ENCODE measurements at regions not wholly inside any gene's neighbourhood (a gene's known extent, or its start where the extent isn't known, plus 50 kb on each side); places are given as distances from the start of the nearest gene placed in this dataset.
"Not testable (repeated sequence)": the region's sequence is repeated elsewhere in the genome, so short reads cannot be mapped to it uniquely, and the experiment has no call there.

DNA sequence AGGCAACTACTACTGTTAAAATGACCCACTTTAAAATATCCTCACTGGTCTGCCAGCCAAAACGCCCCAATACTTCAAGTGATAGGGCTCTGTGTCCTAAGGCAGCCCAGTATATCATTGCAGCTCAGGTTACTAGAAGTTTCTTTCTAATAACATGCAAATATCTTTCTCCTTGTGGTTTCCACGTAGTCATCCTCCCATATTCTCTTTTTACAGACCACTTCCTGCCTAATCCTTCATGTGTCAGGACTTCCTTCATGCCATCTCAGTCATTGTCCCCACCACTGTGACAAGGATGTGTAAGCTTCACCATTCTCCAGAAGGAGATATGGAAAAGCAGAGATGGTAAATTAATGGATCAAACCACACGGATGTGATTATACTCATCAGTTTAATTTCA, 813.7 kb downstream of the MAT2B start:
- Mint-ChIP-seq H3K4me3 (no peak overlapping the region), H3K4me1 (ENCODE audit: low read depth) (no peaks in the 10 kb centered on the region), H3K36me3 (no peaks in the 10 kb centered on the region), H3K27ac (no peak overlapping the region), H3K9me3 (ENCODE audit: low read depth) (peaks cover 3% of the 10 kb centered on the region), H3K27me3 (no peaks in the 10 kb centered on the region)

DNA sequence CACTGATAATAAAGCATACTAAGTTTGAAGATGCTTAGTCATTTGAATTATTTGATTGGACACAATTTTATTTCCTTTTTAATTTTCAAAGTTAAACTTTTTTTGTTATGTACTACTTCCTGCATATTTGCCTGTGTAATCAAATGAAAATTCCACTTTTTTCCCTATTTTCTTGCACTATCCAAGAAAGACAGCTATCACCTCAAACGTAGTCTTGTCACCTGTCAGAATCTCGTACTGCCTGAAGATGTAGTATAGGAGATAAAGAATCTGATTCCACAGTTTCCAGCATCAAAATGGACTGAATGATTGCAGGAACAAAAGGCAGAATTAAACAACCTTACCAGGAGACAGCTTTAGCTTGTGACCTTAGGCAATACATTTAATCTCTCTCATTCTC, 818.8 kb downstream of the MAT2B start:
- H3K9me3 Mint-ChIP-seq (ENCODE audit: low read depth): peaks cover 16% of the 10 kb centered on the region
- H3K4me3 Mint-ChIP-seq: no peak overlapping the region
- H3K27me3 Mint-ChIP-seq: no peaks in the 10 kb centered on the region
- H3K4me1 Mint-ChIP-seq (ENCODE audit: low read depth): no peaks in the 10 kb centered on the region
- H3K27ac Mint-ChIP-seq: no peak overlapping the region
- no peaks in the 10 kb centered on the region for H3K36me3 Mint-ChIP-seq

DNA sequence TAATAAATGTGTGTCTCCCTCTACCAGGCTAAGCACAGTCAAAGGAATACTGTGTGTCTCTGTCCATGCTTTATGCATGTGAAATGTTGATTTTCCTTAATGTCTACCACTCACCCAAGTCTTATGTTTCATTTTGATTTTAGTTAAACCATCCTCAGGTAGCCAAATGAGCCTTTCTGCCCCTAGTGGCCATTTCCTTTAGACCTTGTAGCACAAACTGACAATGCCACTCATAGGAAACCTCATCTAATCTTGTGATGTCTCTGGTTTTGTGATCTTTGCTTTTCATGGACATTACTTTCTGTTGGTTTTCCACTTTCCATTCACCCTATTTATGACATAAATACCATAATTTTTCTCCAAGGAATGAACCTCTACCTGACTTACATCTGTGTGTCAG, 820.8 kb downstream of the MAT2B start:
- H3K36me3 Mint-ChIP-seq: no peaks in the 10 kb centered on the region
- no peak overlapping the region for H3K4me3 Mint-ChIP-seq
- H3K27ac Mint-ChIP-seq: no peak overlapping the region
- no peaks in the 10 kb centered on the region for H3K27me3 Mint-ChIP-seq
- H3K9me3 Mint-ChIP-seq (ENCODE audit: low read depth): peaks cover 16% of the 10 kb centered on the region
- H3K4me1 Mint-ChIP-seq (ENCODE audit: low read depth): no peaks in the 10 kb centered on the region

DNA sequence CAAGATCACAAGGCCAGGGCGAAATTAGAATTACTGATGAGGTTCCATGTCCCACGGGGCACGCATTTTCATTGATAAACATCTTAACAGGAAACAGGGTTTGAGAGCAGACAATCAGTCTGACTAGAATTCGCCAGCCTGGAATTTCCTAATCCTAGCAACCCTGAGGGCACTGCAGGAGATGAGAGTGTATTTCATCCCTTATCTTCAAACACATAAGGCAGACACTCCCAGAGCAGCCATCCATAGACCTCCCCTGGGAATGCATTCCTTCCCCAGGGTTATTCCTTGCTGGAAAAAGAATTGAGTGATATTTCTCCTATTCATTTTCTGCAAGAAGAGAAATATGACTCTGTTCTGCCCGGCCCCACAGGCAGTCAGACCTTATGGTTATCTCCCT, 821.7 kb downstream of the MAT2B start:
- H3K27me3 Mint-ChIP-seq; H3K27ac Mint-ChIP-seq; H3K4me3 Mint-ChIP-seq; H3K36me3 Mint-ChIP-seq; H3K4me1 Mint-ChIP-seq (ENCODE audit: low read depth): not testable (repeated sequence)
- H3K9me3 Mint-ChIP-seq (ENCODE audit: low read depth): peaks cover 16% of the 10 kb centered on the region

DNA sequence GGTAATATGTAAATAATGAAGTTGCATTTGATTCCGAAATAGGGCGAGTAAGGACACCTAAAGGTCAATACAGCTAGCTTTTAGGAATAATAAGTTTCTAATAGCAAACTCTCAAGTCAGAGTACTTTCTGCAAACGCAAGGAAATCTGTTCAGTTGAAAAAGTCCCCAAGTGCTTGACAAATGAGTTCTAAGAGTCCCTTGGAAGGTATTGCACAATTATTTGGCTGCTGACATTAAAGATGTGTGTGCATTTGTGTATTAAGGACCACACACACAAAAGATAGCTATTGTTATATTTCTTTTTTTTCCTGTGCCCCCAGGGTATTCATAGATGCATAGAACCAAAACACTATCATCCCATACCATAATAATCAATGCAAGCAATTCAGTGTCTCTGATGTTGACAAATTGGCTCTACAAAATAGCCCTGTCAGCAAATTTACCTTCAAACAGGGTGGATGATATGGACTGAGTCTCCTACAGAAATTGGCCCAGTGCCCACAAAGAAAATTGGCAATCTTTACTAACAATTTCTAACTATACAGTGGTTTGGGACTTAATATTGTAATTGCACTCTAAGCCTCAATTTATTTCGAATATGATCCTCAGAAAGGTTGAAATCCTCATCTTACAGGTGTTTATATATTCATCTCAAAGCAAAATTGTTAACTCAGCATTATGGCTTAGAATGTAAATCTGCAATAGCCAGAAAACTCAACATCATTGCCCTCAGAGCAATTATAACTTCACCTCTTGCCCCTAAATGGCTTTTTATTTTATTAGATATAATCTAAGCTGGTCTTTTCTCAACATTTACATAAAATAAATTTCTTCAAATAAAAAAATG, 827.2 kb downstream of the MAT2B start:
- H3K9me3 Mint-ChIP-seq (ENCODE audit: low read depth): peaks cover 10% of the 10 kb centered on the region
- H3K4me1 Mint-ChIP-seq (ENCODE audit: low read depth): no peaks in the 10 kb centered on the region
- H3K27ac Mint-ChIP-seq: no peak overlapping the region
- H3K4me3 Mint-ChIP-seq: no peak overlapping the region
- no peaks in the 10 kb centered on the region for H3K27me3 Mint-ChIP-seq
- H3K36me3 Mint-ChIP-seq: no peaks in the 10 kb centered on the region

DNA sequence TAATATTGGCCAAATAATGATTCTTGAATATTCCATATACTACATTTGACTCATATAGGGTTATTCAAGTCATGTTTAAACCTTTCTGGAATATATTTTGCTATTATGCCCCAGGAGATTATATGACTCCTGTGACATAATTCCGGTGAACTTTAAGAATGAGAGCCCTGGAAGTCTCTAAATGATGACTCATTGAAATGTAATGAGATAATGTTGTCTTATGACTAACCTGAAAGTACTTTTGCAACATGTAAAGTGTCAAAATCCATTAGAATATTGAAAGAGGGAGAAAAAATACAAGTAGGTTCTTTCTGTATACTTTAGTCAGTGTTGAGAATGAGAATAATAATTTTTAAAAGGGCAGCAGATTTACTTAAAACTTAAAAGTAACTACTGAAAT, 830.4 kb downstream of the MAT2B start:
- H3K4me1 Mint-ChIP-seq (ENCODE audit: low read depth): no peaks in the 10 kb centered on the region
- H3K27ac Mint-ChIP-seq: no peak overlapping the region
- peaks cover 11% of the 10 kb centered on the region for H3K9me3 Mint-ChIP-seq (ENCODE audit: low read depth)
- no peaks in the 10 kb centered on the region for H3K27me3 Mint-ChIP-seq
- no peaks in the 10 kb centered on the region for H3K36me3 Mint-ChIP-seq
- H3K4me3 Mint-ChIP-seq: no peak overlapping the region

DNA sequence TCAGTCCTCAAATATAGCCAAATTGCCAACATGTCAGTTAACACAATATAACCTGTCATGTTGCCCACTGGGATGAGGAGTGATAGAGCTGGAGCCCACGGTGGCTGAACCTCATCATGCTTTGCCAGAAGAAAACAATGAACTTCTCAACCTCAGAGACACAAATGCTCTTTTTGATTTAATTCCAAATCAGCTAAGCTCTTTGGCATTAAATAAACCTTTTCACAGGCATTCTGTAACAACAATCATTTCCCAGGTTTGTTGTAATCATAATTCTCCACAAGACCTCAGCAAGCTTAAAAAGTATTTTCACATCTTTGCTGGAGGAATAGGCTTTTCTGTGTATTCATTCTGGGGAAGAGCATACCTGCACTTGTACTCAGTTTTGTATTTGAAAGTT, 830.9 kb downstream of the MAT2B start:
- H3K4me1 Mint-ChIP-seq (ENCODE audit: low read depth): no peaks in the 10 kb centered on the region
- peaks cover 11% of the 10 kb centered on the region for H3K9me3 Mint-ChIP-seq (ENCODE audit: low read depth)
- no peaks in the 10 kb centered on the region for H3K27me3 Mint-ChIP-seq
- H3K27ac Mint-ChIP-seq: no peak overlapping the region
- H3K36me3 Mint-ChIP-seq: no peaks in the 10 kb centered on the region
- no peak overlapping the region for H3K4me3 Mint-ChIP-seq

DNA sequence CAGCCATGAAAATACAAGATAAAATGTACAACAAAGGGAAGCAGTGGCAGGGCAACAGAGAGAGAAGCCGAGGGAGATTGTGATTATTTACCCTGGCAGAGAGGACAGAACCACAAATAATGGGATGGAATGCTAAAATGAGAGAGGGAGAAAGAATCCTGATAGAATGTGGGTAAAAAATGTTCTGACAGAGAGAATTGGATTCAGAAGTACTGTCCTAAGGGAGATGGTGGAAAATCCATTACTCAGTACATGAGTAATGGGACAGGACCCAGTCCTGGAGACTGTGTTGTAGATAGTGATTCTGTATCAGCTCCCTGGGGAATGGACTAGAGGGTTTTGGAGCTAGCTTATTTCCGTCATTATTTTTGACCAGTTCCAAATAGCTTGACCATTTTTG, 831.5 kb downstream of the MAT2B start:
- Mint-ChIP-seq H3K27ac (no peak overlapping the region), H3K36me3 (no peaks in the 10 kb centered on the region), H3K4me1 (ENCODE audit: low read depth) (no peaks in the 10 kb centered on the region), H3K4me3 (no peak overlapping the region), H3K9me3 (ENCODE audit: low read depth) (peaks cover 11% of the 10 kb centered on the region), H3K27me3 (no peaks in the 10 kb centered on the region)

DNA sequence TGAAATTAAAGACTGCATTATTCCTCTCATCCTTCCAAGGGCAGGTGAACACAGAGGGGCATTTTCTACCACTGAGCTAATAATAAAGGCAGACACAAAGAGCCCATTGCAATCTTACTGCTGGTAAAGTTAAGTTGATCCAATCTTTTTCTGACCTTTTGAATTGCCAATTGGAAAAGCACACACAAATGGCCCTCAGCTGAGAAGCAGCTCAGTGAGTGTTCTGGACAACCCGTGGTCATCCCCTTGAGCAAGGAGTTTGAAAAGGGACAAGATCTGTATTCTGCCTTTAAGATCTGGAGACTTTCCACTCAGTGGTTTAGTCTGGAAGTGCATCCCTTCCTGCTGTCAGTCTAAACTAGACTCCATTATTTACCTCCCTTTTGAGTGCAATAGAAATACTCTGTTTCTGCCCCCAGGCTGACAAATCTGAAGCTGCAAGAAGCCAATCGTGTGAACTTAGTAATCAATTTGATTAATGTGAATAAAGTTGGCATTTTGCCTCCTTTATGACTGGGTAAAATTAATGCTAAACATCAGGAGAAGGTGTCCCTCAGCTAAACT, 835.7 kb downstream of the MAT2B start:
- H3K4me1 Mint-ChIP-seq (ENCODE audit: low read depth): no peaks in the 10 kb centered on the region
- no peaks in the 10 kb centered on the region for H3K36me3 Mint-ChIP-seq
- no peaks in the 10 kb centered on the region for H3K27me3 Mint-ChIP-seq
- peaks cover 5% of the 10 kb centered on the region for H3K9me3 Mint-ChIP-seq (ENCODE audit: low read depth)
- no peak overlapping the region for H3K4me3 Mint-ChIP-seq
- no peak overlapping the region for H3K27ac Mint-ChIP-seq

DNA sequence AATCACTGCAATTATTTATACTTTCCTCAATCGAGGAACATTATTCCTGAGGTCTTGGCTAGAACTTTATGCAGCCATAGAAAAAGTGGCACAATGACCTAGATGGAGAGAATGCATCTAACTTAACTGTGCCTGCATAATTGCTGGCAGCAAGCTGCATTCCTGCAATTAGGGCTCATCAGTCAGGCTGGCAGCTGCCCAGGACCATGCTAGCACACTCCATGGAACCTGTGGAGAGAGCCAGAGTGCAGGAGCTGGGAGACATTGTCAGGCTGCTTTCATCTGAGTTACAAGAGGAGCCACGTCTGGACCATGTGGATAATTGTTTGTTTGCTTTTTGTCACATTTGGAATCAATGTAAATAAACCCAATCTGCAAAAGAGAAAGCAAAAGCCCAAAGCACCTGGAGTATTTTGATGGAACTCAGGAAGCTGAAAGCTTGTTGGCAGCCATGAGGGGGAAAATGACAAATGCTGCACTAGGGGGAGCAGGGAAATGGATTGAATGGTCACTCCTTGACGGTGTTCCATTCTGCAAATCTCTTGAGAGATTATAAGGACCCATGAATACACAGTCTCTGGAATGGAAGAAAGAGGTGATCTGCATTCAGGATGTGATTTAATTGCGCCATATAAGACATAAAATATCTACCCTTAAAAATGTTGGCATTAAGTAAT, 839.9 kb downstream of the MAT2B start:
- Mint-ChIP-seq H3K27me3 (no peaks in the 10 kb centered on the region), H3K36me3 (no peaks in the 10 kb centered on the region), H3K27ac (no peak overlapping the region), H3K9me3 (ENCODE audit: low read depth) (no peaks in the 10 kb centered on the region), H3K4me1 (ENCODE audit: low read depth) (no peaks in the 10 kb centered on the region), H3K4me3 (no peak overlapping the region)

DNA sequence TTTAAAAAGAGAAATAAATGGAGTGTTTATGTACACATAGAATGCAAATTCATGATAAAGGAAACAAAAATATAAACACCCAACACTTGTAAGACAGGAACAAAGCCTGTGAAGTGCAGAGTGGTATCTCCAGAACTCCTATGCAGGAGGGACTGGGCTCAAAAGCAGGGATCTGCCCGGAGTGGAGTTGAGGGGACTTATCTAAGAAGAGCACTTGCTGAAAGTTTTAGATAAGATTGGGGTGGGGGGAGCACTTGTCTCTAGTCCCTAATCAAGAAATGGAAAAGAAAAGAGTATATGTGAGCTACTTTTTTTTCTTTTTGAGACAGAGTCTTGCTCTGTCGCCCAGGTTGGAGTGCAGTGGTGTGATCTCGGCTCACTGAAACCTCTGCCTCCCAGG, 840.4 kb downstream of the MAT2B start:
- Mint-ChIP-seq H3K27ac (no peak overlapping the region), H3K4me3 (no peak overlapping the region), H3K9me3 (ENCODE audit: low read depth) (peaks cover 4% of the 10 kb centered on the region), H3K4me1 (ENCODE audit: low read depth) (no peaks in the 10 kb centered on the region), H3K27me3 (no peaks in the 10 kb centered on the region), H3K36me3 (no peaks in the 10 kb centered on the region)

DNA sequence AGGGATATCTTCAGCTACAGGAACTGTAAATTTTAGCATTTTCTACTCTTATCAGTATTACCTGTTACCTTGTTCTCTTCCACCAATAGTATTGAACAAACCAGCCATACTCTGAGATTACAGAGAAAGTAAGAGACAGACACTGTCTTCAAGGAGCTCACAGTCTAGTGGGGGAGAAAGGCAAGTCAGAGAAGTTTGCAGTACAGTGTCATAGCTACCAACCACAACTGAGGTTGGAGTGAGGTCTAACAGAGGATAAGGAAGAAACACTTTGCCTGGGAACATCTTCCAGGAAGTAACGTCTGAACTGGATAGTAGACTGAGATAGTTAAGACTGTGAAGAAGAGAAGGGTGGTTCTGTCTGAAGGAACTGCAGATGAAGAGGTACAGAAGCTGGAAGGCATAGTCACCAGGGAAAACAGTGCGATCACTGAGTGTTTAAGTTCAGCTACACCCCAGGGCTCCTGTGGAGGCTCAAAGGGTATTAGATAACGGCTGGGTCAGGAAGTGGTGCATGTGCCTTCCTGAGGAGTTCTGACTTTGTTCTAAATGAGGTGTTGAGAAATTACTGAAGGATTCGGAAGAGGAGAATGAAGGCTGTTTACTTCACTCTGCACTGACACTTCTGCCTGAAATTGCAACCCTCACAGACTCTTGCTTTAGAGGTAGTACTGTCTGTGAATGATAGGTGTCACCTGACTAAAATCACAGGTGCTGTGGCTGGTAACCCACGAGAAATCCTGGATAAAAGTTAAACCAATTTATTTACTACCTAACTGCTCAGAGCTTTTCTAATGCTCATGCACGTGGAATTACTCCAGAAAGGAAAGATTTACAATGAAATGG, 841.6 kb downstream of the MAT2B start:
- no peak overlapping the region for H3K4me3 Mint-ChIP-seq
- no peaks in the 10 kb centered on the region for H3K36me3 Mint-ChIP-seq
- no peaks in the 10 kb centered on the region for H3K27me3 Mint-ChIP-seq
- no peak overlapping the region for H3K27ac Mint-ChIP-seq
- H3K9me3 Mint-ChIP-seq (ENCODE audit: low read depth): peaks cover 7% of the 10 kb centered on the region
- H3K4me1 Mint-ChIP-seq (ENCODE audit: low read depth): no peaks in the 10 kb centered on the region

DNA sequence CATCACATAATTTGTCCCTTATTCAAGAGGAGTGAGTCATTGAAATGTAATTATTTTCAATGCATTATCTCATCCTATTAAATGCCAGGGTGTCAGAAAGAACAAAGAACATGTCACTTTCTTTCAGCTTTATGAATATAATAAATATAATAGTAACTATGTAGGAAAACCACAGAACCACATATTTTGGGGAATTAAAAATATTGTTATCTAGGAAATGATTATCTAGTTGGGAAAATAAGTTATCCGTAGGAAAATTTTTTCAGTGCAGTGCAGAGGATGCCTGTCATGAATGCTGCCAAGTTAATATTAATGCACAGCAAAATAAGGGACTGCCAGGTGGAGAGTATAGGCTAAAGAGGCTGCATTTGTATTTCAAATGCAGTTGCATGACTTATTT, 844.8 kb downstream of the MAT2B start:
- Mint-ChIP-seq H3K9me3 (ENCODE audit: low read depth) (peaks cover 10% of the 10 kb centered on the region), H3K4me3 (no peak overlapping the region), H3K27me3 (no peaks in the 10 kb centered on the region), H3K36me3 (no peaks in the 10 kb centered on the region), H3K4me1 (ENCODE audit: low read depth) (no peaks in the 10 kb centered on the region), H3K27ac (no peak overlapping the region)

DNA sequence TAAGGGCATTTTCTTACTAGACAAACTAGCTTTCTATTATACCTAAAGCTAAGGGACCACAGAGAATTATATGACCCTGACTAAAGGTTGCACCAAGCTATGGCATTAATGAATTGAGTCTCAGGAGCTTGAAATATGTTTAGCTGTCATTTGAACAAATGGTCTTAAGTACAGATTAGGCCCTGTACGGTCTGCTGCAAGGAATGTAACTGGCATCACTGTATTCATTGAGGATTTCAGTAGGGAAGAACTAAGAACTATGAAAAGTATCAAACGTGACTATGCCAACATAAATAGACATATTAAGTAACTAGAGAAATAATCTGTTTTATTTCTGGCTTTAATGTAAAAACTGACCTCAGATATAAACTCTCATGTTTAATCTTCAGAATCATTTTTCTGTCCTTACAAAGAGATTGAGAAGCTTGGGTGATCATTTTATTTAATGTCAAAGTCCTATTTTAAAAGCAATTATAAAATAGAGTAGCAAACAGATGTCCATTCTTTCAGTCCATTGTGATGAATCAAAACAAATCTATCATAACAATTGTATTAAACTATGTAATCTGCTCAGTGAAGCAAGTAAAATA, 845.9 kb downstream of the MAT2B start:
- no peak overlapping the region for H3K27ac Mint-ChIP-seq
- H3K9me3 Mint-ChIP-seq (ENCODE audit: low read depth): peaks cover 10% of the 10 kb centered on the region
- H3K27me3 Mint-ChIP-seq: no peaks in the 10 kb centered on the region
- H3K4me3 Mint-ChIP-seq: no peak overlapping the region
- no peaks in the 10 kb centered on the region for H3K4me1 Mint-ChIP-seq (ENCODE audit: low read depth)
- no peaks in the 10 kb centered on the region for H3K36me3 Mint-ChIP-seq

DNA sequence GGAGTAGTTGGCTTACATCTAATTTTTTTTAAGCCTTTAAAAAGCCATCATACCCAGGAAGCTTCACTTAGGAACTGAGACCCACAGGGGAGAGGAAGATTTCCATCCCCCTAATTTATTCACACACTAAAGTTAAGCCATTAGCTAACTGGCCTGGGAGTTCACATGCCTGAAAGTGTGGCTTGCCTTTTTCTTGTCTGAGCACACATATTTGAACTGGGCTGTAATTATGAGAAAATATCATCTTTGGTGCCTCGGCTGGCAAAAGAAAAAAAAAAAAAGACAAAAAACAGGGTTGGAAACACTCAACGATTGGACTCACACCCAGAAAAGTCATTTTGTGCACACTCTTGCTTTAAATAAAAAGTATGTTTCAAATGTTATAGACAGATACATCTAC, 847.3 kb downstream of the MAT2B start:
- H3K27ac Mint-ChIP-seq: no peak overlapping the region
- no peaks in the 10 kb centered on the region for H3K36me3 Mint-ChIP-seq
- H3K4me3 Mint-ChIP-seq: no peak overlapping the region
- H3K27me3 Mint-ChIP-seq: no peaks in the 10 kb centered on the region
- peaks cover 10% of the 10 kb centered on the region for H3K9me3 Mint-ChIP-seq (ENCODE audit: low read depth)
- no peaks in the 10 kb centered on the region for H3K4me1 Mint-ChIP-seq (ENCODE audit: low read depth)
